NCI-H460 (cell line): ENCODE measurements at regions not wholly inside any gene's neighbourhood (a gene's known extent, or its start where the extent isn't known, plus 50 kb on each side); places are given as distances from the start of the nearest gene placed in this dataset.
"Not testable (repeated sequence)": the region's sequence is repeated elsewhere in the genome, so short reads cannot be mapped to it uniquely, and the experiment has no call there.

Experiments used
- DNase-seq: peaks from one replicate; pipeline ENCODE4 v3.0.0-alpha.2; 2016; ENCODE audit warnings: low read depth; ENCODE audit errors: extremely low read depth

GRCh38 chr1:149157409-149157808 is 54.1 kb upstream of the NBPF9 start:
- not testable (repeated sequence) for DNase-seq

DNA sequence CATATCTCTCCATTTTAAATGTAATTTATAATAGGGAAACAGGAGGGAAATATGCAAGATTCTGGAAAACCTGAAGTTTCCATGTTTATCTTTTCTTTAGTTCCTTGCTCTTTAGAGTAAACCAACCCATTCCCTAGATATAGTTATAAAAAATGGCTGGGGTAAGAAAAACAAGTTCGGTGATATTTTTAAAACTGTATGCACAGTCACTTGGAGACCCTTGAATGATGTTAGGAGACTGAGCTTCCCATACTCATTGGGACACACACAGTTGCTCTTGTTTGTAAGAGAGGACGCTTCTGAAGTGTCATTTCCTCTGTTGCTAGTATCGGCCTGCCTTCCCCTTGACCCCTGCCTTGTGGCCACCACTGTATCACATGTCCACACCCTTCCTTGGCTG is 55.0 kb upstream of the NBPF9 start:
- DNase-seq, result not testable (repeated sequence)

- DNase-seq, result not testable (repeated sequence)
Observed at GRCh38 chr1:149163063-149163444, 59.7 kb upstream of the NBPF9 start.

GRCh38 chr1:149174765-149175164 is 71.4 kb upstream of the NBPF9 start:
- DNase-seq, result not testable (repeated sequence)

DNA sequence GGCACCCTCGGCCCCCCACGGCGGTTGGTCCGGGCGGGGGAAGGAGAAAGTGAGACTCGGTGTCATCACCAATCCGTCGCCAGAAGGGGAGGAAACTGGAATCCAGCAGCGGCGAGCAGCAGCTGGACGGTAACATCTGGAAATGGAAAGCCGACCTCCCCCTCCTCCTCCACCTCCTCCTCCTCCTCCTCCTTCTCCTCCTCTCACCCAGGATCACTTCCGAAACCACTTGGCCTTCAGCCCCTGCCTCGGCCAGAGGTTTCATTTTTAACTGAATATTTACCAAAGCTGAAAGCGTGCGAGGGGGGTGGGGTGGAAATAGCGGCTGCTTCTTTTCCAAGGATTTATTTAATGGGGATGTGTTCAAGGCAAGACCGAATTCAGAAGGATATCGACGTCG is 72.5 kb upstream of the NBPF9 start:
- DNase-seq, result not testable (repeated sequence)

GRCh38 chr1:149176453-149177316 is 73.3 kb upstream of the NBPF9 start:
- not testable (repeated sequence) for DNase-seq

DNA sequence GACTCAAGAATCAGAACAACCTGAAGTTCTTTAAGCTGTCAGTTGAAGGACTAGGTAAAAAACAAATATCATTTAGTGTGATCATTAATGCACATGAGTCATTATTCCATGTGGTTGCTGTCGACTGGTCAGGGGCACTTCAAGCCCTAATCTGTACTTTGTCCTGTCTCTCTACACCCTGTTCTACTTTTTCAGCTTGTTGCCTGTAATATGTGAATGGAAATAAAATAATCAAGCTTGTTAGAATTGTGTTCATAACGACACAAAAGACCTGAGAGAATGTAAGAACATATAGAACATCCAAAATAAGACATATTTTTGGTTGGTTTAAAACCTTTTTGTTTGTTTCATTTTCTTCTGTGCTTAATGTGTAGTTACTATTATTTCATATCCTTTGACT is 87.4 kb upstream of the NBPF9 start:
- DNase-seq, result not testable (repeated sequence)

DNA sequence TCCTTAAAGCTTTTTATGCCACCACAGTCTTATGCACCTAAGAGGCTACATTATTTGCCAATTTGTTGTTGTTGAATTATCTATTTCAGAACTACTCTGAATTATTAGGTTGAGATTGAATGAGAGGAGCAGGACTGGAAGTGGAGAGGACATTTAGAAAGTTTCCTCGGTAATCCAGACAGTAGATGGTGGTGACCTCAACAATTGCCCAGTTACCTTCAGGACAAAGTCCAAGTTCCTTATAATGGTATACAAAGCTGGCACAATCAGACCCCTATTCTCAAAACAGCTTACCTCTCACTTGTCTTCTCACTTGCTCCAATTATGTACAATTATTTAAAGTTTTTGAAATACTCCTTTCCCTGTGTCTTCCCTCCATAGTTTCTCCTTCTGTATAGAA is 93.3 kb upstream of the NBPF9 start:
- DNase-seq, result not testable (repeated sequence)

DNA sequence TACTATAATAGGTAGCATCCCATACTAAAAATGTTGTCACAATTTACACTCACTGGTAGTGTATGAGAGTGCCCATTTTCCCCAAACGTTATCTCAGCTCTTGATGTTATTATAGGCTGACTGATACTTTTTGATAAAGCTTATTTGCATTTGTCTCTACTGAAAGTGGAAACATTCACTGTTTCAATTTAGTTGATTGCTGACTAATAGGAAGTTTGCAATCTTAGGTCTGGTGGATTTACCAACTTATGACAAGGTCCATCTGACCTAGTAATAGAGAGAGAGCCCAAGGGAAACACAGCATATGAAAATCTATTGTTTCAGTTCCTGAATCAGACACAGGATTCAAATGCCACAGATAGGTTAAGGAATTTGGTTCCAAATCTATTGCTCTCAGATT is 97.2 kb upstream of the NBPF9 start:
- not testable (repeated sequence) for DNase-seq

GRCh38 chr1:149202283-149202682 is 98.9 kb upstream of the NBPF9 start:
- DNase-seq, result not testable (repeated sequence)

GRCh38 chr1:149204396-149204795 is 101.0 kb upstream of the NBPF9 start:
- DNase-seq, result not testable (repeated sequence)

- not testable (repeated sequence) for DNase-seq
Observed at GRCh38 chr1:149208836-149209235, 105.5 kb upstream of the NBPF9 start.

GRCh38 chr1:149211757-149212420 is 108.5 kb upstream of the NBPF9 start:
- DNase-seq, result not testable (repeated sequence)

GRCh38 chr1:149212946-149213345 is 109.6 kb upstream of the NBPF9 start:
- DNase-seq, result not testable (repeated sequence)

GRCh38 chr1:149213673-149214072 is 110.3 kb upstream of the NBPF9 start:
- not testable (repeated sequence) for DNase-seq

GRCh38 chr1:149218080-149218988 is 115.0 kb upstream of the NBPF9 start:
- DNase-seq, result not testable (repeated sequence)

GRCh38 chr1:149219539-149219938 is 116.2 kb upstream of the NBPF9 start:
- not testable (repeated sequence) for DNase-seq

GRCh38 chr1:149220463-149221074 is 117.2 kb upstream of the NBPF9 start:
- DNase-seq, result not testable (repeated sequence)

DNA sequence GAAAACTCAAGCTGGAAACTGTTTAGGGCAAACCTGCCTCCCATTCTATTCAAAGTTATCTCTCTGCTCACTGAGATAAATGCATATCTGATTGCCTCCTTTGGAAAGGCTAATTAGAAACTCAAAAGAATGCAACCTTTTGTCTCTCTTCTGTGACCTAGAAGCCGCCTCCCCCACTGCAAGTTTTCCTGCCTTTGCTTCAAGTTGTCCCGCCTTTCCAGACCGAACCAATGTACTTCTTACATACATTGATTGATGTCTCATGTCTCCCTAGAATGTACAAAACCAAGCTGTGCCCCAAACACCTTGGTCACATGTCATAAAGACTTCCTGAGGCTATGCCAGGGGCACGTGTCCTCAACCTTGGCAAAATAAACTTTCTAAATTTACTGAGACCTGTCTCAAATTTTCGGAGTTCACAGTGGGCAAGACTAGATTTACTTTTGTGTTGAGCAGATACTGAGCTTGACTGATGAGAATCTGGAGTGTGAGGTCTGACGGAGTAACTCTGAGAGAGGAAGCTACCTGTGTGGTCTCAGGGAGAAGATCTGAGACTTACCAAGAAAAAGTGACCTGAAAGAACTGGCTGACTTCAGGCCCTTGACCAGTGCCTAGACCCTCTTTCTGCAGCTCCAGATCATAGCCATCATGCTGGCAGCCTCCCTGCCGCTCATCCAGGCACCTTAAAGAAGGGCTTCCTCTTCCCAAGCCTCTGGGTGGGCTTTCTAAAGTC is 124.7 kb upstream of the NBPF9 start:
- DNase-seq, result not testable (repeated sequence)
